ENCODE measurements at regions not wholly inside any gene's neighbourhood (a gene's known extent, or its start where the extent isn't known, plus 50 kb on each side); places are given as distances from the start of the nearest gene placed in this dataset.

- no peaks in the 10 kb centered on the region for H3K4me1 Mint-ChIP-seq
- H3K4me3 Mint-ChIP-seq, result no peak overlapping the region
These were observed 163.8 kb downstream of the CHST1 start for GRCh38 chr11:45501392-45502225.

GRCh38 chr11:45500451-45500850 lies 165.0 kb downstream of the CHST1 start:
- Mint-ChIP-seq H3K4me3 (no peak overlapping the region), H3K36me3 (peaks cover 0 to 8% of the 10 kb centered on the region in 2 donors), H3K27ac (no peak overlapping the region), H3K4me1 (no peaks in the 10 kb centered on the region), H3K9me3 (peaks cover 10 to 40% (median 14%) of the 10 kb centered on the region in 7 donors), H3K27me3 (peaks cover 15 to 38% (median 30%) of the 10 kb centered on the region in 3 donors)
- DNase-seq (no peak), ATAC-seq (ENCODE audit: low read depth in 2 of 2) (no peak)

More at GRCh38 chr11:45501392-45502225, 163.8 kb downstream of the CHST1 start:
- peaks cover 15 to 37% (median 28%) of the 10 kb centered on the region in 3 donors for H3K27me3 Mint-ChIP-seq
- peaks cover 0 to 8% of the 10 kb centered on the region in 2 donors for H3K36me3 Mint-ChIP-seq
- H3K27ac Mint-ChIP-seq, result peak overlapping the region in 1 of 6 donors; percentile 69
- DNase-seq (no peak), ATAC-seq (ENCODE audit: low read depth in 2 of 2) (no peak)
- H3K9me3 Mint-ChIP-seq, result peaks cover 10 to 39% (median 12%) of the 10 kb centered on the region in 7 donors

- Mint-ChIP-seq H3K4me3 (no peak overlapping the region), H3K27me3 (peaks cover 5 to 26% (median 26%) of the 10 kb centered on the region in 3 donors), H3K4me1 (no peaks in the 10 kb centered on the region), H3K9me3 (peaks cover 7 to 35% (median 15%) of the 10 kb centered on the region in 7 donors), H3K36me3 (no peaks in the 10 kb centered on the region), H3K27ac (no peak overlapping the region)
- DNase-seq, result no peak
- ATAC-seq (ENCODE audit: low read depth in 2 of 2), result no peak
These were observed 170.7 kb downstream of the CHST1 start for GRCh38 chr11:45494738-45495137.

GRCh38 chr11:45489281-45489905 lies 176.0 kb downstream of the CHST1 start:
- no peak for ATAC-seq (ENCODE audit: low read depth in 2 of 2)
- Mint-ChIP-seq H3K27ac (no peak overlapping the region), H3K4me1 (no peaks in the 10 kb centered on the region)

GRCh38 chr11:45486461-45486860 lies 179.0 kb downstream of the CHST1 start:
- Mint-ChIP-seq H3K36me3 (no peaks in the 10 kb centered on the region), H3K4me1 (no peaks in the 10 kb centered on the region), H3K27ac (no peak overlapping the region), H3K4me3 (no peak overlapping the region), H3K27me3 (peaks cover 13 to 43% (median 40%) of the 10 kb centered on the region in 3 donors), H3K9me3 (peaks cover 0 to 2% (median 0%) of the 10 kb centered on the region in 7 donors)
- no peak for DNase-seq
- ATAC-seq (ENCODE audit: low read depth in 2 of 2), result no peak

More at GRCh38 chr11:45489281-45489905, 176.0 kb downstream of the CHST1 start:
- H3K4me3 Mint-ChIP-seq, result no peak overlapping the region
- H3K9me3 Mint-ChIP-seq, result peaks cover 0 to 16% (median 5%) of the 10 kb centered on the region in 7 donors
- H3K36me3 Mint-ChIP-seq, result no peaks in the 10 kb centered on the region
- peaks cover 7 to 19% (median 17%) of the 10 kb centered on the region in 3 donors for H3K27me3 Mint-ChIP-seq
- DNase-seq, result no peak

GRCh38 chr11:45485070-45485707 lies 180.2 kb downstream of the CHST1 start:
- ATAC-seq (ENCODE audit: low read depth in 2 of 2), result no peak
- Mint-ChIP-seq H3K4me1 (no peaks in the 10 kb centered on the region), H3K36me3 (no peaks in the 10 kb centered on the region), H3K4me3 (no peak overlapping the region), H3K27me3 (peaks cover 13 to 54% (median 49%) of the 10 kb centered on the region in 3 donors), H3K27ac (peak overlapping the region in 1 of 6 donors; percentile 71), H3K9me3 (peaks cover 0 to 2% (median 0%) of the 10 kb centered on the region in 7 donors)
- DNase-seq, result no peak

GRCh38 chr11:45484326-45484883 lies 181.0 kb downstream of the CHST1 start:
- Mint-ChIP-seq H3K27me3 (peaks cover 21 to 59% (median 52%) of the 10 kb centered on the region in 3 donors), H3K4me3 (no peak overlapping the region), H3K27ac (no peak overlapping the region), H3K4me1 (no peaks in the 10 kb centered on the region), H3K36me3 (no peaks in the 10 kb centered on the region), H3K9me3 (peaks cover 0 to 2% (median 0%) of the 10 kb centered on the region in 7 donors)
- ATAC-seq (ENCODE audit: low read depth in 2 of 2) (no peak), DNase-seq (no peak)

GRCh38 chr11:45483416-45483815 lies 182.0 kb downstream of the CHST1 start:
- ATAC-seq (ENCODE audit: low read depth in 2 of 2) (no peak), DNase-seq (no peak)
- no peak overlapping the region for H3K27ac Mint-ChIP-seq
- peaks cover 21 to 54% (median 51%) of the 10 kb centered on the region in 3 donors for H3K27me3 Mint-ChIP-seq
- no peaks in the 10 kb centered on the region for H3K4me1 Mint-ChIP-seq
- H3K9me3 Mint-ChIP-seq, result peaks cover 0 to 2% (median 0%) of the 10 kb centered on the region in 7 donors
- H3K36me3 Mint-ChIP-seq, result no peaks in the 10 kb centered on the region
- no peak overlapping the region for H3K4me3 Mint-ChIP-seq

- H3K27me3 Mint-ChIP-seq, result peaks cover 22 to 62% (median 59%) of the 10 kb centered on the region in 3 donors
These were observed 183.1 kb downstream of the CHST1 start for GRCh38 chr11:45482331-45482730.

GRCh38 chr11:45481026-45481425 lies 184.4 kb downstream of the CHST1 start:
- Mint-ChIP-seq H3K36me3 (no peaks in the 10 kb centered on the region), H3K4me1 (no peaks in the 10 kb centered on the region), H3K9me3 (peaks cover 0 to 6% (median 0%) of the 10 kb centered on the region in 7 donors), H3K4me3 (no peak overlapping the region), H3K27me3 (peaks cover 20 to 56% (median 50%) of the 10 kb centered on the region in 3 donors), H3K27ac (no peak overlapping the region)
- no peak for DNase-seq
- no peak for ATAC-seq (ENCODE audit: low read depth in 2 of 2)

More at GRCh38 chr11:45482331-45482730, 183.1 kb downstream of the CHST1 start:
- Mint-ChIP-seq H3K9me3 (peaks cover 0 to 5% (median 0%) of the 10 kb centered on the region in 7 donors), H3K36me3 (no peaks in the 10 kb centered on the region), H3K4me1 (no peaks in the 10 kb centered on the region), H3K27ac (no peak overlapping the region), H3K4me3 (no peak overlapping the region)
- ATAC-seq (ENCODE audit: low read depth in 2 of 2) (no peak), DNase-seq (no peak)

GRCh38 chr11:45477588-45477987 lies 187.8 kb downstream of the CHST1 start:
- Mint-ChIP-seq H3K36me3 (no peaks in the 10 kb centered on the region), H3K4me1 (no peaks in the 10 kb centered on the region), H3K27ac (no peak overlapping the region), H3K27me3 (peaks cover 20 to 46% (median 43%) of the 10 kb centered on the region in 3 donors), H3K9me3 (peaks cover 0 to 6% (median 0%) of the 10 kb centered on the region in 7 donors), H3K4me3 (no peak overlapping the region)
- ATAC-seq (ENCODE audit: low read depth in 2 of 2) (no peak), DNase-seq (no peak)

GRCh38 chr11:45476126-45476525 lies 189.3 kb downstream of the CHST1 start:
- ATAC-seq (ENCODE audit: low read depth in 2 of 2) (no peak), DNase-seq (no peak)
- H3K4me1 Mint-ChIP-seq, result no peaks in the 10 kb centered on the region
- no peak overlapping the region for H3K4me3 Mint-ChIP-seq
- peaks cover 12 to 40% (median 32%) of the 10 kb centered on the region in 3 donors for H3K27me3 Mint-ChIP-seq
- H3K9me3 Mint-ChIP-seq, result peaks cover 0 to 6% (median 0%) of the 10 kb centered on the region in 7 donors
- H3K36me3 Mint-ChIP-seq, result no peaks in the 10 kb centered on the region
- H3K27ac Mint-ChIP-seq, result no peak overlapping the region

- H3K36me3 Mint-ChIP-seq, result no peaks in the 10 kb centered on the region
- ATAC-seq (ENCODE audit: low read depth in 2 of 2) (no peak), DNase-seq (no peak)
- H3K4me1 Mint-ChIP-seq, result no peaks in the 10 kb centered on the region
- peaks cover 12 to 36% (median 26%) of the 10 kb centered on the region in 3 donors for H3K27me3 Mint-ChIP-seq
- peaks cover 0 to 6% (median 0%) of the 10 kb centered on the region in 7 donors for H3K9me3 Mint-ChIP-seq
- no peak overlapping the region for H3K4me3 Mint-ChIP-seq
- H3K27ac Mint-ChIP-seq, result no peak overlapping the region
These were observed 189.0 kb upstream of the SYT13 start for GRCh38 chr11:45475173-45475572.

Data from naive B cell (primary cell).